Liver (tissue), 8 donors: ENCODE measurements at regions not wholly inside any gene's neighbourhood (a gene's known extent, or its start where the extent isn't known, plus 50 kb on each side); places are given as distances from the start of the nearest gene placed in this dataset.

Experiments used
- DNase-seq: peaks from one replicate; pipeline ENCODE4 v3.0.0-alpha.2; 2017; ENCODE audit warnings: low spot score
- H3K27ac ChIP-seq, 2 donors: one replicate each; pipeline ENCODE4 v1.7.0; 2013; ENCODE audit warnings: inconsistent platforms in 2 of 2, low read length in 2 of 2, control low read depth in 1 of 2, low read depth in 1 of 2, mild to moderate bottlenecking in 1 of 2
- H3K27me3 ChIP-seq, 4 donors: one replicate each; pipeline versions ENCODE4 v1.6.1 to v1.7.0; 2013; ENCODE audit warnings: low read length in 3 of 4, inconsistent platforms in 1 of 4, mild to moderate bottlenecking in 1 of 4, moderate library complexity in 1 of 4; ENCODE audit not compliant: control insufficient read depth in 4 of 4, insufficient read depth in 4 of 4
- H3K36me3 ChIP-seq, 4 donors: one replicate each; pipeline versions ENCODE4 v1.6.1 to v1.7.0; 2013; ENCODE audit warnings: low read length in 3 of 4, mild to moderate bottlenecking in 3 of 4, low read depth in 1 of 4, moderate library complexity in 1 of 4; ENCODE audit not compliant: control insufficient read depth in 4 of 4, insufficient read depth in 3 of 4
- H3K4me1 ChIP-seq, 4 donors: one replicate each; pipeline versions ENCODE4 v1.6.1 to v1.7.0; 2013; ENCODE audit warnings: low read length in 3 of 4, mild to moderate bottlenecking in 3 of 4, moderate library complexity in 1 of 4; ENCODE audit not compliant: control insufficient read depth in 4 of 4, insufficient read depth in 4 of 4
- H3K4me3 ChIP-seq, 3 donors: one replicate each; pipeline versions ENCODE4 v1.6.1 to v1.7.0; 2013; ENCODE audit warnings: low read length in 3 of 3, control low read depth in 1 of 3, low read depth in 1 of 3, mild to moderate bottlenecking in 1 of 3
- H3K9ac ChIP-seq, 2 donors: one replicate each; pipeline ENCODE4 v1.7.0; 2013; ENCODE audit warnings: low read length in 2 of 2, mild to moderate bottlenecking in 2 of 2, moderate library complexity in 2 of 2, control low read depth in 1 of 2, low read depth in 1 of 2
- H3K9me3 ChIP-seq, 4 donors: one replicate each; pipeline versions ENCODE4 v1.6.1 to v1.7.0; 2013; ENCODE audit warnings: low read length in 3 of 4; ENCODE audit not compliant: control insufficient read depth in 4 of 4
- EGR1 ChIP-seq, 2 donors: IDR thresholded peaks; 2 replicates each; pipeline ENCODE4 v1.6.1; 2016 to 2018; ENCODE audit warnings: antibody characterized with exemption in 2 of 2, low read depth in 2 of 2
- FOXA1 ChIP-seq: IDR thresholded peaks from 2 replicates; pipeline ENCODE4 v1.6.1; 2016; ENCODE audit warnings: antibody characterized with exemption
- FOXA2 ChIP-seq: IDR thresholded peaks from 2 replicates; pipeline ENCODE4 v1.6.1; 2016; ENCODE audit warnings: antibody characterized with exemption
- GABPA ChIP-seq, 2 donors: IDR thresholded peaks in 1 of 2; conservative IDR thresholded peaks in 1 of 2; 2 replicates each; pipeline ENCODE4 v1.6.1; 2016; ENCODE audit warnings: antibody characterized with exemption in 2 of 2, mild to moderate bottlenecking in 1 of 2, moderate library complexity in 1 of 2
- HNF4A ChIP-seq, 2 donors: conservative IDR thresholded peaks; 2 replicates each; pipeline ENCODE4 v1.6.1; 2016; ENCODE audit warnings: antibody characterized with exemption in 2 of 2, mild to moderate bottlenecking in 2 of 2
- HNF4G ChIP-seq: IDR thresholded peaks from 2 replicates; pipeline ENCODE4 v1.6.1; 2016; ENCODE audit warnings: antibody characterized with exemption
- JUND ChIP-seq, 2 donors: IDR thresholded peaks; 2 replicates each; pipeline ENCODE4 v1.6.1; 2016; ENCODE audit warnings: antibody characterized with exemption in 2 of 2
- NR2F2 ChIP-seq: IDR thresholded peaks from 2 replicates; pipeline ENCODE4 v1.6.1; 2016; ENCODE audit warnings: antibody characterized with exemption
- RAD21 ChIP-seq, 2 donors: IDR thresholded peaks; 2 replicates each; pipeline ENCODE4 v1.6.1; 2016; ENCODE audit warnings: antibody characterized with exemption in 2 of 2, mild to moderate bottlenecking in 2 of 2
- RXRA ChIP-seq, 2 donors: IDR thresholded peaks; 2 replicates each; pipeline ENCODE4 v1.6.1; 2017 to 2018; ENCODE audit warnings: antibody characterized with exemption in 2 of 2, mild to moderate bottlenecking in 1 of 2
- SP1 ChIP-seq: IDR thresholded peaks from 2 replicates; pipeline ENCODE4 v1.6.1; 2018; ENCODE audit warnings: antibody characterized with exemption, mild to moderate bottlenecking
- TAF1 ChIP-seq: conservative IDR thresholded peaks from 2 replicates; pipeline ENCODE4 v1.6.1; 2016; ENCODE audit warnings: antibody characterized with exemption, mild to moderate bottlenecking
- YY1 ChIP-seq: IDR thresholded peaks from 2 replicates; pipeline ENCODE4 v1.6.1; 2016; ENCODE audit warnings: antibody characterized with exemption, mild to moderate bottlenecking
- WGBS: extraction: QIAGEN DNeasy Blood & Tissue Kit; methylation state at CpG from one replicate; pipeline ENCODE4 v1.1.7; 2013; 5-methylcytosine and 5-hydroxymethylcytosine counted together
- TF ChIP-seq, protein P1 (sequence below): IDR thresholded peaks from 2 replicates; pipeline ENCODE4 v1.6.1; 2016; ENCODE audit warnings: antibody characterized with exemption
- TF ChIP-seq, protein P2 (sequence below): fragments of 150-350 bp; IDR thresholded peaks from 2 replicates; pipeline ENCODE4 v1.5.1; 2017; ENCODE audit warnings: improper control_type of control experiment, low read depth, low read length; ENCODE audit not compliant: missing input control
- TF ChIP-seq, protein P3 (sequence below): IDR thresholded peaks from 2 replicates; pipeline ENCODE4 v1.6.1; 2016; ENCODE audit warnings: antibody characterized with exemption
- TF ChIP-seq, protein P4 (sequence below): IDR thresholded peaks from 2 replicates; pipeline ENCODE4 v1.6.1; 2016; ENCODE audit warnings: antibody characterized with exemption
- TF ChIP-seq, protein P5 (sequence below): IDR thresholded peaks from 2 replicates; pipeline ENCODE4 v1.6.1; 2016; ENCODE audit warnings: antibody characterized with exemption, mild to moderate bottlenecking
- donor health status: healthy.
- donor health status: healthy.
- donor health status: healthy.
- donor health status: healthy.
- donor health status: healthy.

DNA sequence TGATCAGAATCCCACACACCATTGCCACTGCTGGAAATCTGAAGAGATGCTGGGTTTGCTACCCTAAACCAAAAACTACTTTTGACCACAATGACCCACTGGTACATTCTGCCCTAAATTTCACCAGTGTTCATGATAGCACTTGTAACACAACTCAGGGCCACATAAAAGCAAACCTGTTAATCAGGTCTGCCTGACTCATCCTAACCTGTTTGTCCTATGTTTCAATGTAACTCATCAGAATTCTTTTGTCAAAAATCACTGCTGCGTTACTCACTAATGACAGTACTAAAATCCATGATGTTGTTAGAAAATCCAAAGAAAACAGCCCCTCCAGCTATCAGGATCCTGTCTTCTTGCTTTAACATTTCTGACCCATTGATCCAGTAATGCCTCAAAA lies 55.6 kb upstream of the XCR1 start:
- Histone ChIP-seq H3K27me3 (no peaks in the 10 kb centered on the region), H3K9ac (no peak overlapping the region), H3K36me3 (no peaks in the 10 kb centered on the region), H3K4me3 (no peak overlapping the region), H3K27ac (no peak overlapping the region), H3K4me1 (peaks cover 0 to 5% (median 0%) of the 10 kb centered on the region in 4 donors), H3K9me3 (no peaks in the 10 kb centered on the region)
- 95% methylated on average over 1 of the region's 1 CpG for WGBS
- no peak for TF ChIP-seq RXRA (IDR thresholded peaks at IDR 0.05)
- TF ChIP-seq FOXA1 = no peak
- no peak for TF ChIP-seq HNF4G
- TF ChIP-seq, protein P1, sequence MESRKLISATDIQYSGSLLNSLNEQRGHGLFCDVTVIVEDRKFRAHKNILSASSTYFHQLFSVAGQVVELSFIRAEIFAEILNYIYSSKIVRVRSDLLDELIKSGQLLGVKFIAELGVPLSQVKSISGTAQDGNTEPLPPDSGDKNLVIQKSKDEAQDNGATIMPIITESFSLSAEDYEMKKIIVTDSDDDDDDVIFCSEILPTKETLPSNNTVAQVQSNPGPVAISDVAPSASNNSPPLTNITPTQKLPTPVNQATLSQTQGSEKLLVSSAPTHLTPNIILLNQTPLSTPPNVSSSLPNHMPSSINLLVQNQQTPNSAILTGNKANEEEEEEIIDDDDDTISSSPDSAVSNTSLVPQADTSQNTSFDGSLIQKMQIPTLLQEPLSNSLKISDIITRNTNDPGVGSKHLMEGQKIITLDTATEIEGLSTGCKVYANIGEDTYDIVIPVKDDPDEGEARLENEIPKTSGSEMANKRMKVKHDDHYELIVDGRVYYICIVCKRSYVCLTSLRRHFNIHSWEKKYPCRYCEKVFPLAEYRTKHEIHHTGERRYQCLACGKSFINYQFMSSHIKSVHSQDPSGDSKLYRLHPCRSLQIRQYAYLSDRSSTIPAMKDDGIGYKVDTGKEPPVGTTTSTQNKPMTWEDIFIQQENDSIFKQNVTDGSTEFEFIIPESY = no peak
- no peak for DNase-seq

DNA sequence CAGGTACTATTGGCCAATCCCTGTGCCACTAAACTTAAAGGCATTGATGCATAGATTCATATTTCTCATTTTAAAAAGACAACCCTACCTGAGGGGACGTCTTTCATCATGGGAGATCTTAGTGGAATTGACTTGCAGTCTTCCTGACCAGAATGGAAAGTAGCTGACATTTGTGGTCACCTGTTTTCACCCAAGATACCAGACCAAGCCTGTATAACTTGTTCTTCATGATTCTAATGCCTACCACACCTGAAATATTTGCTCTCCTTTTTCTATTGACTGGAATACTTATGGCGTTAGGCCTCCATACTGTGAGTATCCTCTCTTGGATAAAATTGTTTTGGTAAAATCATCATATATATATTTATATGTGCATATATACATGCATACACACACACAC lies 54.7 kb upstream of the XCR1 start:
- Histone ChIP-seq H3K27ac (no peak overlapping the region), H3K27me3 (no peaks in the 10 kb centered on the region), H3K36me3 (no peaks in the 10 kb centered on the region), H3K9ac (no peak overlapping the region), H3K4me3 (no peak overlapping the region), H3K4me1 (peaks cover 0 to 5% (median 0%) of the 10 kb centered on the region in 4 donors), H3K9me3 (no peaks in the 10 kb centered on the region)
- DNase-seq = no peak
- 79% methylated on average over 2 of the region's 2 CpGs for WGBS
- TF ChIP-seq HNF4G (no peak), RXRA (IDR thresholded peaks at IDR 0.05) (no peak), RAD21 (IDR thresholded peaks at IDR 0.05) (no peak), FOXA2 (no peak), HNF4A (conservative IDR thresholded peaks at IDR 0.05) (no peak), NR2F2 (no peak), SP1 (no peak), JUND (IDR thresholded peaks at IDR 0.05) (no peak), TAF1 (no peak), YY1 (no peak), FOXA1 (no peak), GABPA (IDR thresholded peaks at IDR 0.05 in 1 of 2, conservative IDR thresholded peaks at IDR 0.05 in 1 of 2) (no peak), EGR1 (IDR thresholded peaks at IDR 0.05; ENCODE audit: low read depth in 2 of 2) (no peak)
- TF ChIP-seq, protein P2, sequence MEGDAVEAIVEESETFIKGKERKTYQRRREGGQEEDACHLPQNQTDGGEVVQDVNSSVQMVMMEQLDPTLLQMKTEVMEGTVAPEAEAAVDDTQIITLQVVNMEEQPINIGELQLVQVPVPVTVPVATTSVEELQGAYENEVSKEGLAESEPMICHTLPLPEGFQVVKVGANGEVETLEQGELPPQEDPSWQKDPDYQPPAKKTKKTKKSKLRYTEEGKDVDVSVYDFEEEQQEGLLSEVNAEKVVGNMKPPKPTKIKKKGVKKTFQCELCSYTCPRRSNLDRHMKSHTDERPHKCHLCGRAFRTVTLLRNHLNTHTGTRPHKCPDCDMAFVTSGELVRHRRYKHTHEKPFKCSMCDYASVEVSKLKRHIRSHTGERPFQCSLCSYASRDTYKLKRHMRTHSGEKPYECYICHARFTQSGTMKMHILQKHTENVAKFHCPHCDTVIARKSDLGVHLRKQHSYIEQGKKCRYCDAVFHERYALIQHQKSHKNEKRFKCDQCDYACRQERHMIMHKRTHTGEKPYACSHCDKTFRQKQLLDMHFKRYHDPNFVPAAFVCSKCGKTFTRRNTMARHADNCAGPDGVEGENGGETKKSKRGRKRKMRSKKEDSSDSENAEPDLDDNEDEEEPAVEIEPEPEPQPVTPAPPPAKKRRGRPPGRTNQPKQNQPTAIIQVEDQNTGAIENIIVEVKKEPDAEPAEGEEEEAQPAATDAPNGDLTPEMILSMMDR = no peak
- TF ChIP-seq, protein P3, sequence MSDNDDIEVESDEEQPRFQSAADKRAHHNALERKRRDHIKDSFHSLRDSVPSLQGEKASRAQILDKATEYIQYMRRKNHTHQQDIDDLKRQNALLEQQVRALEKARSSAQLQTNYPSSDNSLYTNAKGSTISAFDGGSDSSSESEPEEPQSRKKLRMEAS = no peak
- TF ChIP-seq, protein P4, sequence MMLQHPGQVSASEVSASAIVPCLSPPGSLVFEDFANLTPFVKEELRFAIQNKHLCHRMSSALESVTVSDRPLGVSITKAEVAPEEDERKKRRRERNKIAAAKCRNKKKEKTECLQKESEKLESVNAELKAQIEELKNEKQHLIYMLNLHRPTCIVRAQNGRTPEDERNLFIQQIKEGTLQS = no peak
- TF ChIP-seq, protein P5, sequence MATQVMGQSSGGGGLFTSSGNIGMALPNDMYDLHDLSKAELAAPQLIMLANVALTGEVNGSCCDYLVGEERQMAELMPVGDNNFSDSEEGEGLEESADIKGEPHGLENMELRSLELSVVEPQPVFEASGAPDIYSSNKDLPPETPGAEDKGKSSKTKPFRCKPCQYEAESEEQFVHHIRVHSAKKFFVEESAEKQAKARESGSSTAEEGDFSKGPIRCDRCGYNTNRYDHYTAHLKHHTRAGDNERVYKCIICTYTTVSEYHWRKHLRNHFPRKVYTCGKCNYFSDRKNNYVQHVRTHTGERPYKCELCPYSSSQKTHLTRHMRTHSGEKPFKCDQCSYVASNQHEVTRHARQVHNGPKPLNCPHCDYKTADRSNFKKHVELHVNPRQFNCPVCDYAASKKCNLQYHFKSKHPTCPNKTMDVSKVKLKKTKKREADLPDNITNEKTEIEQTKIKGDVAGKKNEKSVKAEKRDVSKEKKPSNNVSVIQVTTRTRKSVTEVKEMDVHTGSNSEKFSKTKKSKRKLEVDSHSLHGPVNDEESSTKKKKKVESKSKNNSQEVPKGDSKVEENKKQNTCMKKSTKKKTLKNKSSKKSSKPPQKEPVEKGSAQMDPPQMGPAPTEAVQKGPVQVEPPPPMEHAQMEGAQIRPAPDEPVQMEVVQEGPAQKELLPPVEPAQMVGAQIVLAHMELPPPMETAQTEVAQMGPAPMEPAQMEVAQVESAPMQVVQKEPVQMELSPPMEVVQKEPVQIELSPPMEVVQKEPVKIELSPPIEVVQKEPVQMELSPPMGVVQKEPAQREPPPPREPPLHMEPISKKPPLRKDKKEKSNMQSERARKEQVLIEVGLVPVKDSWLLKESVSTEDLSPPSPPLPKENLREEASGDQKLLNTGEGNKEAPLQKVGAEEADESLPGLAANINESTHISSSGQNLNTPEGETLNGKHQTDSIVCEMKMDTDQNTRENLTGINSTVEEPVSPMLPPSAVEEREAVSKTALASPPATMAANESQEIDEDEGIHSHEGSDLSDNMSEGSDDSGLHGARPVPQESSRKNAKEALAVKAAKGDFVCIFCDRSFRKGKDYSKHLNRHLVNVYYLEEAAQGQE = no peak
